ENCODE measurements at regions not wholly inside any gene's neighbourhood (a gene's known extent, or its start where the extent isn't known, plus 50 kb on each side); places are given as distances from the start of the nearest gene placed in this dataset.

GRCh38 chr7:41252551-41252950 lies 450.3 kb downstream of the INHBA start:
- TF ChIP-seq POLR2A (IDR thresholded peaks at IDR 0.05): no peak
- no peak for TF ChIP-seq CTCF (IDR thresholded peaks at IDR 0.05)
- no peak for TF ChIP-seq POLR2AphosphoS5 (IDR thresholded peaks at IDR 0.05)

Measured in breast epithelium (tissue), 3 donors.